GM12878 (cell line): ENCODE measurements at regions not wholly inside any gene's neighbourhood (a gene's known extent, or its start where the extent isn't known, plus 50 kb on each side); places are given as distances from the start of the nearest gene placed in this dataset.

Experiments
- BRCA1 ChIP-seq: IDR thresholded peaks from 2 replicates; pipeline ENCODE4 v1.6.1; 2011; ENCODE audit warnings: low read depth, low read length, improper control_type of control experiment
- CREB1 ChIP-seq: IDR thresholded peaks from 2 replicates; pipeline ENCODE4 v1.6.1; 2012; ENCODE audit warnings: low read depth, mild to moderate bottlenecking, inconsistent platforms
- NFYA ChIP-seq: IDR thresholded peaks from 2 replicates; pipeline ENCODE4 v1.6.1; 2011; ENCODE audit warnings: low read depth, mild to moderate bottlenecking, low read length, improper control_type of control experiment, borderline replicate concordance
- USF2 ChIP-seq: IDR thresholded peaks from 2 replicates; pipeline ENCODE4 v1.6.1; 2011; ENCODE audit warnings: low read depth, low read length, improper control_type of control experiment, borderline replicate concordance

DNA sequence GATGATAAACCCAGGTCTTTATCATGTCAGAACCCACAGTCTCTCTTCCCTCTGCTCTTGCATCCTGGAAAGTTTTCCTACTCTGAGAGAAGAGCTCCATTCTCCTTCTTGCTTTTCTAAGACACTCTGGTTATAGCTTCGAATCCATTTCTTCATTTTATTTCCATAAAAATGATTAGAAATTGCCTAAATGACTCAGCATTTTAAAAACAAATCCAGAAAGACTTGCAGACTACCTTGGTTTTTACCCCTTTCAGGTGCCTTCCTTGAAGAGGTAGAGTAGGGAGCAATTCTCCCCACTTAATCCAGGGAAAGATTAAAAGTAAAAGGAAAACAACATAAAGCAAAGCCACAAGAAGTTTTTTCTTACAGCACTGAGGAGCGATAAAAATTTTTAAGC is 1256.0 kb downstream of the ROBO1 start:
- no peak for TF ChIP-seq BRCA1
- no peak for TF ChIP-seq CREB1
- TF ChIP-seq NFYA, result no peak
- no peak for TF ChIP-seq USF2
